ENCODE measurements at regions not wholly inside any gene's neighbourhood (a gene's known extent, or its start where the extent isn't known, plus 50 kb on each side); places are given as distances from the start of the nearest gene placed in this dataset.

- Histone ChIP-seq H3K27ac (no peak overlapping the region), H3K4me3 (no peak overlapping the region)
- no peak for DNase-seq (ENCODE audit: low spot score)
- TF ChIP-seq, protein P1, sequence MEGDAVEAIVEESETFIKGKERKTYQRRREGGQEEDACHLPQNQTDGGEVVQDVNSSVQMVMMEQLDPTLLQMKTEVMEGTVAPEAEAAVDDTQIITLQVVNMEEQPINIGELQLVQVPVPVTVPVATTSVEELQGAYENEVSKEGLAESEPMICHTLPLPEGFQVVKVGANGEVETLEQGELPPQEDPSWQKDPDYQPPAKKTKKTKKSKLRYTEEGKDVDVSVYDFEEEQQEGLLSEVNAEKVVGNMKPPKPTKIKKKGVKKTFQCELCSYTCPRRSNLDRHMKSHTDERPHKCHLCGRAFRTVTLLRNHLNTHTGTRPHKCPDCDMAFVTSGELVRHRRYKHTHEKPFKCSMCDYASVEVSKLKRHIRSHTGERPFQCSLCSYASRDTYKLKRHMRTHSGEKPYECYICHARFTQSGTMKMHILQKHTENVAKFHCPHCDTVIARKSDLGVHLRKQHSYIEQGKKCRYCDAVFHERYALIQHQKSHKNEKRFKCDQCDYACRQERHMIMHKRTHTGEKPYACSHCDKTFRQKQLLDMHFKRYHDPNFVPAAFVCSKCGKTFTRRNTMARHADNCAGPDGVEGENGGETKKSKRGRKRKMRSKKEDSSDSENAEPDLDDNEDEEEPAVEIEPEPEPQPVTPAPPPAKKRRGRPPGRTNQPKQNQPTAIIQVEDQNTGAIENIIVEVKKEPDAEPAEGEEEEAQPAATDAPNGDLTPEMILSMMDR (IDR thresholded peaks at IDR 0.05) = no peak
Observed at GRCh38 chr1:25037174-25038074, 107.3 kb upstream of the RUNX3 start.

- TF ChIP-seq, protein P1 (IDR thresholded peaks at IDR 0.05) = no peak
- Histone ChIP-seq H3K4me3 (no peak overlapping the region), H3K27ac (no peak overlapping the region)
- no peak for DNase-seq (ENCODE audit: low spot score)
Observed at GRCh38 chr1:25036117-25036546, 106.1 kb upstream of the RUNX3 start.

DNA sequence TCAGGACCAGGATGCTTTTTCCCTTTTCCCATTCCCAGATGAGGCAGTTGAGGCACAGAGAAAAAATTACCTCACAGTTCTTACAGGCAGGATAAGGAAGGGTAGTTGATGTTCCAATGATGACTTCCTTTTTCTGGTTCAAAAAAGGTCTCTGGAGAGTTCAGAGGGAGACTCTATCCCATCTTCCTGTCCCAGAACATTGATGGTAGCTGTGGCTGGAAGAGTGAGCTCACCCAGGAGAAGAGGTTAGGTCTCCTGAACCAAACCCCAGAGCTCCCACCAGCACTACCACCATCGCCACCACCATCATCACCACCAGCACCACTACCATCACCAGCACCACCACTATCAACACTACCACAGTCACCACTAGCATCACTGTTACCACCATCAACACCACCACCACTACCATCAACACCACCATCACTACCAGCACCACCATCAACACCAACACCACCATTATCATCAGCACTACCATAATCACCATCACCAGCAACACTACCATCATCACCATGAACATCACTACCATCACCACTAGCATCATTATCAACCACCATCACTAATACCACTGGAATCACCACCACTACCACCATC lies 105.5 kb upstream of the RUNX3 start:
- no peak overlapping the region for H3K27ac ChIP-seq

GRCh38 chr1:25034736-25035522 lies 104.9 kb upstream of the RUNX3 start:
- no peak for DNase-seq (ENCODE audit: low spot score)
- TF ChIP-seq, protein P1 (IDR thresholded peaks at IDR 0.05) = no peak
- no peak overlapping the region for H3K27ac ChIP-seq
- H3K4me3 ChIP-seq = no peak overlapping the region

More for the DNA sequence above, 105.5 kb upstream of the RUNX3 start:
- no peak overlapping the region for H3K4me3 ChIP-seq
- TF ChIP-seq, protein P1 (IDR thresholded peaks at IDR 0.05) = no peak
- DNase-seq (ENCODE audit: low spot score) = no peak

DNA sequence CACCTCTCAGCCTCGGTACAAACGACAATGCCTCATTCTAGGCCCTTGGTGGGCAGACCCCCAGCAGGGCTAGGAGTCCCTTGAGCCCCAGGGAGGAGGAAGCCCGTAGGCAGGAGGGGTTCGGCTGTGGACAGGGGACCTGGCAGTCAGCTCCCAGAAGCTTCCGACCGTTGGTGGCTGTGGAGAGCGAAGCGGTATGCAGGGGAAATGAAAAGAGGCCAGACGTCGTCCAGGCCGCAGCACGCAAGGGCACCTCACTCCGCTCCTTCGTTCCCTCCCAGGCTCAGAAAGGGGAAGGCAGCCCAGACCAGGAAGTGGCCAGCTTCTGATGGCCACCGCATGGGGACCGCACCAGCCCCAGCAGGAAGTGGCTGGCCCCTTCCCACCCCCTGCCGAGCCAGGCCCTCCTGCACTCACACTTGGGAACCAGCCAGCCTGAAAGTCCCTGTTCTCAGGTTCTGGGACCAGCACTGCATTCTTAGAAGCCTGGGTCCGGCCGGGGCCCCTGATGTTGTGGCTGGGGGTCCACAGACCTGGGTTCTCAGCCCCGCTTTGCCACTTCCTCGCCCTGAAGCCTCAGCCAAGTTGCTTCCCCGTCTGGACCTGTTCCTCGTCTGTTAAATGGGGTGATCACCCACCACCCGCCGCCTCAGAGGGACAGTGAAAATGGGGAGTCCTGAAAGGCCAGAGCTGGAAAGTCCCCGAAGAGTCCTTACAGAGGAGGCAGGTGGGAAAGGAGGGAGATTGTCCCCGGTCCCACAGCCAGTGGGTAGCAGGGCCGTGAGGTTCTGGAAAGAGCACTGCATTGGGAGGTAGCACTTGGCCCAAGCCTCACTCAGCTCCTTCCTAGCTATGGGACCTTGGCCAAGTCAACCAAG lies 104.0 kb upstream of the RUNX3 start:
- Histone ChIP-seq H3K4me3 (no peak overlapping the region), H3K27ac (no peak overlapping the region)
- no peak for DNase-seq (ENCODE audit: low spot score)
- TF ChIP-seq, protein P1 (IDR thresholded peaks at IDR 0.05) = no peak
